ENCODE measurements at regions not wholly inside any gene's neighbourhood (a gene's known extent, or its start where the extent isn't known, plus 50 kb on each side); places are given as distances from the start of the nearest gene placed in this dataset.

GRCh38 chr18:8995096-8995495 lies 107.4 kb upstream of the NDUFV2 start:
- no peaks in the 10 kb centered on the region for H3K36me3 ChIP-seq
- H3K27me3 ChIP-seq = no peaks in the 10 kb centered on the region
- H3K4me1 ChIP-seq (ENCODE audit: low read depth) = no peaks in the 10 kb centered on the region
- TF ChIP-seq CTCF (IDR thresholded peaks at IDR 0.05; ENCODE audit: low read depth, low read length) = no peak
- DNase-seq (ENCODE audit: low read depth in 1 of 2, low spot score in 1 of 2) = no peak
- no peak overlapping the region for H3K4me3 ChIP-seq
- H3K9me3 ChIP-seq (ENCODE audit: low read depth) = no peaks in the 10 kb centered on the region
- H3K27ac ChIP-seq = no peak overlapping the region

GRCh38 chr18:8996771-8997432 lies 105.6 kb upstream of the NDUFV2 start:
- Histone ChIP-seq H3K4me1 (ENCODE audit: low read depth) (no peaks in the 10 kb centered on the region), H3K36me3 (no peaks in the 10 kb centered on the region), H3K27ac (no peak overlapping the region), H3K9me3 (ENCODE audit: low read depth) (no peaks in the 10 kb centered on the region), H3K4me3 (no peak overlapping the region), H3K27me3 (no peaks in the 10 kb centered on the region)
- peak in 1 of 2 donors; percentile 71 for DNase-seq (ENCODE audit: low read depth in 1 of 2, low spot score in 1 of 2)
- no peak for TF ChIP-seq CTCF (IDR thresholded peaks at IDR 0.05; ENCODE audit: low read depth, low read length)

- Histone ChIP-seq H3K4me3 (no peak overlapping the region), H3K4me1 (ENCODE audit: low read depth) (no peaks in the 10 kb centered on the region)
Measured at GRCh38 chr18:8997634-8998033, 104.9 kb upstream of the NDUFV2 start.

GRCh38 chr18:8998481-8999217 lies 103.8 kb upstream of the NDUFV2 start:
- Histone ChIP-seq H3K27ac (no peak overlapping the region), H3K9me3 (ENCODE audit: low read depth) (no peaks in the 10 kb centered on the region), H3K36me3 (no peaks in the 10 kb centered on the region), H3K27me3 (no peaks in the 10 kb centered on the region), H3K4me1 (ENCODE audit: low read depth) (no peaks in the 10 kb centered on the region), H3K4me3 (no peak overlapping the region)
- DNase-seq (ENCODE audit: low read depth in 1 of 2, low spot score in 1 of 2) = peak in 1 of 2 donors; percentile 52
- no peak for TF ChIP-seq CTCF (IDR thresholded peaks at IDR 0.05; ENCODE audit: low read depth, low read length)

More at GRCh38 chr18:8997634-8998033, 104.9 kb upstream of the NDUFV2 start:
- no peak for TF ChIP-seq CTCF (IDR thresholded peaks at IDR 0.05; ENCODE audit: low read depth, low read length)
- H3K27ac ChIP-seq = no peak overlapping the region
- DNase-seq (ENCODE audit: low read depth in 1 of 2, low spot score in 1 of 2) = no peak
- no peaks in the 10 kb centered on the region for H3K27me3 ChIP-seq
- no peaks in the 10 kb centered on the region for H3K36me3 ChIP-seq
- no peaks in the 10 kb centered on the region for H3K9me3 ChIP-seq (ENCODE audit: low read depth)

- TF ChIP-seq CTCF (IDR thresholded peaks at IDR 0.05; ENCODE audit: low read depth, low read length) = no peak
- Histone ChIP-seq H3K4me3 (no peak overlapping the region), H3K27me3 (no peaks in the 10 kb centered on the region), H3K27ac (no peak overlapping the region), H3K36me3 (no peaks in the 10 kb centered on the region), H3K9me3 (ENCODE audit: low read depth) (no peaks in the 10 kb centered on the region), H3K4me1 (ENCODE audit: low read depth) (no peaks in the 10 kb centered on the region)
- no peak for DNase-seq (ENCODE audit: low read depth in 1 of 2, low spot score in 1 of 2)
Measured at GRCh38 chr18:8999872-9000271, 102.6 kb upstream of the NDUFV2 start.
